GM18517 (cell line): ENCODE measurements at regions not wholly inside any gene's neighbourhood (a gene's known extent, or its start where the extent isn't known, plus 50 kb on each side); places are given as distances from the start of the nearest gene placed in this dataset.

Source experiments
- ATAC-seq: cut with Tn5 transposase; IDR thresholded peaks from one replicate; pipeline ENCODE4 v1.9.1; 2021; ENCODE audit warnings: mild to moderate bottlenecking, moderate library complexity; ENCODE audit not compliant: unreplicated experiment

GRCh38 chr12:77163074-77164038, 98.0 kb upstream of the E2F7 start:
- no peak for ATAC-seq

GRCh38 chr12:77161944-77162343, 96.6 kb upstream of the E2F7 start:
- no peak for ATAC-seq

- ATAC-seq: no peak
Observed at GRCh38 chr12:77160931-77161330, 95.6 kb upstream of the E2F7 start.

- no peak for ATAC-seq
Observed at GRCh38 chr12:77153706-77154105, 88.3 kb upstream of the E2F7 start.

GRCh38 chr12:77152623-77153193, 87.3 kb upstream of the E2F7 start:
- no peak for ATAC-seq

GRCh38 chr12:77151030-77151429, 85.7 kb upstream of the E2F7 start:
- ATAC-seq: no peak

GRCh38 chr12:77133566-77133965, 68.2 kb upstream of the E2F7 start:
- no peak for ATAC-seq

- ATAC-seq: no peak
Observed at GRCh38 chr12:77131977-77132490, 66.7 kb upstream of the E2F7 start.

- ATAC-seq: no peak
Observed at GRCh38 chr12:77130193-77130592, 64.8 kb upstream of the E2F7 start.

- no peak for ATAC-seq
Observed at GRCh38 chr12:77124767-77125166, 59.4 kb upstream of the E2F7 start.

- no peak for ATAC-seq
Observed at GRCh38 chr12:77122661-77123060, 57.3 kb upstream of the E2F7 start.

- ATAC-seq: no peak
Observed at GRCh38 chr12:77122236-77122635, 56.9 kb upstream of the E2F7 start.

GRCh38 chr12:77120156-77121085, 55.1 kb upstream of the E2F7 start:
- no peak for ATAC-seq

- no peak for ATAC-seq
Observed at GRCh38 chr12:77118696-77119095, 53.3 kb upstream of the E2F7 start.

GRCh38 chr12:77116277-77116676, 50.9 kb upstream of the E2F7 start:
- no peak for ATAC-seq

GRCh38 chr12:77115471-77115870, 50.1 kb upstream of the E2F7 start:
- ATAC-seq: no peak
